Fibroblast of peridontal ligament (primary cell): ENCODE measurements at regions not wholly inside any gene's neighbourhood (a gene's known extent, or its start where the extent isn't known, plus 50 kb on each side); places are given as distances from the start of the nearest gene placed in this dataset.

Experiments
- DNase-seq: peaks from one replicate; pipeline ENCODE4 v3.0.0-alpha.2; 2010; ENCODE audit errors: extremely low read depth

- DNase-seq, result peak; percentile 16
Observed at GRCh38 chr4:98210281-98210680, 50.9 kb upstream of the RAP1GDS1 start.

GRCh38 chr4:98209111-98209510 is 52.1 kb upstream of the RAP1GDS1 start:
- no peak for DNase-seq

GRCh38 chr4:98204236-98204553 is 57.0 kb upstream of the RAP1GDS1 start:
- DNase-seq, result no peak

- no peak for DNase-seq
Observed at GRCh38 chr4:98203332-98204235, 57.6 kb upstream of the RAP1GDS1 start.

- no peak for DNase-seq
Observed at GRCh38 chr4:98202907-98203306, 58.3 kb upstream of the RAP1GDS1 start.

- no peak for DNase-seq
Observed at GRCh38 chr4:98199247-98199646, 56.0 kb upstream of the STPG2 start.

GRCh38 chr4:98195005-98195404 is 51.7 kb upstream of the STPG2 start:
- no peak for DNase-seq

- DNase-seq, result no peak
Observed at GRCh38 chr4:98193459-98194105, 50.3 kb upstream of the STPG2 start.
